ENCODE measurements at regions not wholly inside any gene's neighbourhood (a gene's known extent, or its start where the extent isn't known, plus 50 kb on each side); places are given as distances from the start of the nearest gene placed in this dataset.

GRCh38 chr18:24721388-24721787 is 261.0 kb downstream of the HRH4 start:
- no peak for TF ChIP-seq CTCF (IDR thresholded peaks at IDR 0.05)
- TF ChIP-seq POLR2A (IDR thresholded peaks at IDR 0.05) = no peak

All from testis (tissue), 2 donors.